Mesenchymal stem cell (in vitro differentiated cells and primary cell): ENCODE measurements at regions not wholly inside any gene's neighbourhood (a gene's known extent, or its start where the extent isn't known, plus 50 kb on each side); places are given as distances from the start of the nearest gene placed in this dataset.

Experiments
- DNase-seq: peaks from one replicate; pipeline ENCODE4 v3.0.0-alpha.2; 2013
- H2AFZ ChIP-seq: one replicate; pipeline ENCODE4 v1.6.1; 2013; ENCODE audit warnings: low read depth, mild to moderate bottlenecking, control low read depth, inconsistent platforms, low read length, moderate library complexity
- H2AK5ac ChIP-seq: 2 replicates; pipeline ENCODE4 v1.6.1; 2013; ENCODE audit warnings: low read length, moderate library complexity, mild to moderate bottlenecking, inconsistent platforms; ENCODE audit not compliant: severe bottlenecking
- H2BK120ac ChIP-seq: one replicate; pipeline ENCODE4 v1.6.1; 2013; ENCODE audit warnings: low read depth, mild to moderate bottlenecking, inconsistent platforms, low read length, moderate library complexity
- H2BK12ac ChIP-seq, 2 experiments: one replicate each; pipeline ENCODE4 v1.6.1; 2013; ENCODE audit warnings: inconsistent platforms in 2 of 2, low read length in 2 of 2, mild to moderate bottlenecking in 2 of 2, moderate library complexity in 2 of 2, control low read depth in 1 of 2
- H2BK15ac ChIP-seq: one replicate; pipeline ENCODE4 v1.6.1; 2013; ENCODE audit warnings: mild to moderate bottlenecking, low read depth, inconsistent platforms; ENCODE audit not compliant: poor library complexity, severe bottlenecking
- H2BK5ac ChIP-seq: 2 replicates; pipeline ENCODE4 v1.6.1; 2013; ENCODE audit warnings: low read depth, mild to moderate bottlenecking, low read length, control low read depth, inconsistent platforms; ENCODE audit not compliant: poor library complexity, severe bottlenecking
- H3K14ac ChIP-seq, 2 experiments: one replicate each; pipeline ENCODE4 v1.6.1; 2013; ENCODE audit warnings: inconsistent platforms in 2 of 2, low read length in 2 of 2, control low read depth in 1 of 2, mild to moderate bottlenecking in 1 of 2, moderate library complexity in 1 of 2
- H3K18ac ChIP-seq, 2 experiments: one replicate each; pipeline ENCODE4 v1.6.1; 2013; ENCODE audit warnings: inconsistent platforms in 2 of 2, low read length in 2 of 2, control low read depth in 1 of 2, low read depth in 1 of 2, mild to moderate bottlenecking in 1 of 2
- H3K23ac ChIP-seq, 2 experiments: one replicate each; pipeline ENCODE4 v1.6.1; 2013; ENCODE audit warnings: inconsistent platforms in 2 of 2, low read length in 2 of 2, mild to moderate bottlenecking in 2 of 2, moderate library complexity in 2 of 2, control low read depth in 1 of 2
- H3K27ac ChIP-seq: 2 replicates; pipeline ENCODE4 v1.5.1; 2013; ENCODE audit warnings: mild to moderate bottlenecking, moderate library complexity, low read length, control low read depth, inconsistent platforms; ENCODE audit not compliant: poor library complexity, severe bottlenecking
- H3K27me3 ChIP-seq, 2 experiments: 2 replicates each; pipeline versions ENCODE4 v1.6.1 to v1.7.0; 2013; ENCODE audit warnings: low read length in 2 of 2, mild to moderate bottlenecking in 2 of 2, moderate library complexity in 2 of 2, control low read depth in 1 of 2, inconsistent platforms in 1 of 2; ENCODE audit not compliant: control insufficient read depth in 1 of 2, insufficient read depth in 1 of 2
- H3K36me3 ChIP-seq, 2 experiments: 2 replicates each; pipeline versions ENCODE4 v1.6.1 to v1.7.0; 2013; ENCODE audit warnings: low read length in 2 of 2, control low read depth in 1 of 2, inconsistent platforms in 1 of 2, low read depth in 1 of 2, mild to moderate bottlenecking in 1 of 2; ENCODE audit not compliant: insufficient read depth in 2 of 2, control insufficient read depth in 1 of 2
- H3K4ac ChIP-seq, 2 experiments: one replicate each; pipeline ENCODE4 v1.6.1; 2013; ENCODE audit warnings: inconsistent platforms in 2 of 2, low read length in 2 of 2, mild to moderate bottlenecking in 2 of 2, moderate library complexity in 2 of 2, control low read depth in 1 of 2, low read depth in 1 of 2
- H3K4me1 ChIP-seq: 2 replicates; pipeline ENCODE4 v1.6.1; 2013; ENCODE audit warnings: low read depth, low read length, control low read depth; ENCODE audit not compliant: control insufficient read depth, insufficient read depth
- H3K4me2 ChIP-seq: 2 replicates; pipeline ENCODE4 v1.6.1; 2013; ENCODE audit warnings: low read length, mild to moderate bottlenecking, inconsistent platforms; ENCODE audit not compliant: poor library complexity, severe bottlenecking
- H3K4me3 ChIP-seq, 2 experiments: 2 replicates each; pipeline versions ENCODE4 v1.5.1 to v1.7.0; 2013; ENCODE audit warnings: low read length in 2 of 2, mild to moderate bottlenecking in 2 of 2, control low read depth in 1 of 2, low read depth in 1 of 2; ENCODE audit not compliant: insufficient read depth in 1 of 2
- H3K79me1 ChIP-seq: replicated peaks from 2 replicates; pipeline ENCODE4 v1.6.1; 2013; ENCODE audit warnings: mild to moderate bottlenecking, control low read depth, low read length, inconsistent platforms; ENCODE audit not compliant: poor library complexity, severe bottlenecking
- H3K9ac ChIP-seq: 2 replicates; pipeline ENCODE4 v1.7.0; 2013; ENCODE audit warnings: mild to moderate bottlenecking, low read length, moderate library complexity
- H3K9me3 ChIP-seq: 2 replicates; pipeline ENCODE4 v1.7.0; 2013; ENCODE audit warnings: mild to moderate bottlenecking, low read length; ENCODE audit not compliant: control insufficient read depth
- H4K8ac ChIP-seq: one replicate; pipeline ENCODE4 v1.6.1; 2013; ENCODE audit warnings: inconsistent platforms, mild to moderate bottlenecking, low read length, moderate library complexity
- H4K91ac ChIP-seq: one replicate; pipeline ENCODE4 v1.6.1; 2013; ENCODE audit warnings: mild to moderate bottlenecking, low read length, inconsistent platforms
- WGBS: methylation state at CpG from one replicate; pipeline ENCODE4 v1.1.7; 2013; ENCODE audit warnings: mixed read lengths; 5-methylcytosine and 5-hydroxymethylcytosine counted together

GRCh38 chr6:151749341-151749740 lies 58.1 kb upstream of the ESR1 start:
- H2AFZ ChIP-seq, result no peak overlapping the region
- H3K27me3 ChIP-seq, result no peaks in the 10 kb centered on the region
- H3K9ac ChIP-seq, result no peak overlapping the region
- H3K9me3 ChIP-seq, result no peaks in the 10 kb centered on the region
- no peak overlapping the region for H3K4me2 ChIP-seq
- DNase-seq, result no peak
- no peak overlapping the region for H3K18ac ChIP-seq
- no peak overlapping the region for H2BK12ac ChIP-seq
- H3K14ac ChIP-seq, result no peak overlapping the region
- H3K4me3 ChIP-seq, result no peak overlapping the region
- H3K4me1 ChIP-seq, result no peaks in the 10 kb centered on the region
- H2BK5ac ChIP-seq, result no peak overlapping the region
- H2BK15ac ChIP-seq, result no peak overlapping the region
- H2BK120ac ChIP-seq, result no peak overlapping the region
- no peaks in the 10 kb centered on the region for H3K36me3 ChIP-seq
- no peak overlapping the region for H3K4ac ChIP-seq
- H3K23ac ChIP-seq, result no peak overlapping the region
- 80% methylated on average over 2 of the region's 2 CpGs for WGBS
- no peak overlapping the region for H2AK5ac ChIP-seq
- H3K79me1 ChIP-seq, result no peaks in the 10 kb centered on the region
- H4K8ac ChIP-seq, result no peak overlapping the region
- no peak overlapping the region for H4K91ac ChIP-seq
- no peak overlapping the region for H3K27ac ChIP-seq

DNA sequence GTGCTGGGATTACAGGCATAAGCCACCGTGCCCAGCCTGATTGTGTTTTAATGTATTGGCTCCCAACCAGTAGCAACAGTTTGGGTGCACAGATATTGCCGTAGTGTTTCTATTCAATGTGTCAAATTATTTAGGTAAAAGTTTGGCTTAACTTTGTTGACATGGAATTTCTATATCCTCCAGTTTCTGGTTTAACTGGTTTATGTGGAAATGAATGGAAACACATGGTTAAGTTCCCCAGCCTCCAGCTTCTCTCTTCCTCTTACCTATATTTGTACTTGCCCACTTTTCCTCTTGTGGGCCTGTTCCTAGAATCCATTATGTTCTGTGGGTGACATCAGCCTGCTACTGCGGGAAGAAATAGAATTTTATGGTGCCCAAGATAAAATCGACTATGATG lies 53.9 kb upstream of the ESR1 start:
- no peak overlapping the region for H3K18ac ChIP-seq
- H2AK5ac ChIP-seq, result no peak overlapping the region
- WGBS, result 77% methylated on average over 4 of the region's 4 CpGs
- H3K27me3 ChIP-seq, result no peaks in the 10 kb centered on the region
- H3K4me3 ChIP-seq, result no peak overlapping the region
- H3K4ac ChIP-seq, result no peak overlapping the region
- H2BK120ac ChIP-seq, result no peak overlapping the region
- no peak for DNase-seq
- no peak overlapping the region for H2BK12ac ChIP-seq
- H4K8ac ChIP-seq, result no peak overlapping the region
- no peaks in the 10 kb centered on the region for H3K4me1 ChIP-seq
- no peak overlapping the region for H3K14ac ChIP-seq
- H4K91ac ChIP-seq, result no peak overlapping the region
- H3K79me1 ChIP-seq, result no peaks in the 10 kb centered on the region
- H3K36me3 ChIP-seq, result no peaks in the 10 kb centered on the region
- no peak overlapping the region for H2BK5ac ChIP-seq
- H3K27ac ChIP-seq, result no peak overlapping the region
- H3K4me2 ChIP-seq, result no peak overlapping the region
- H2BK15ac ChIP-seq, result no peak overlapping the region
- H3K9ac ChIP-seq, result no peak overlapping the region
- H3K9me3 ChIP-seq, result no peaks in the 10 kb centered on the region
- H3K23ac ChIP-seq, result no peak overlapping the region
- no peak overlapping the region for H2AFZ ChIP-seq

GRCh38 chr6:151757506-151757955 lies 50.0 kb upstream of the ESR1 start:
- Histone ChIP-seq H3K9me3 (no peaks in the 10 kb centered on the region), H2BK120ac (no peak overlapping the region), H3K18ac (no peak overlapping the region), H3K4ac (no peak overlapping the region), H2AK5ac (no peak overlapping the region), H3K79me1 (no peaks in the 10 kb centered on the region), H4K8ac (no peak overlapping the region), H3K36me3 (no peaks in the 10 kb centered on the region), H3K27ac (no peak overlapping the region), H3K23ac (no peak overlapping the region), H2AFZ (no peak overlapping the region), H3K14ac (no peak overlapping the region), H3K27me3 (peaks cover 0 to 7% of the 10 kb centered on the region in 2 experiments), H3K9ac (no peak overlapping the region), H4K91ac (no peak overlapping the region), H3K4me1 (no peaks in the 10 kb centered on the region), H2BK12ac (no peak overlapping the region), H3K4me2 (no peak overlapping the region), H2BK15ac (no peak overlapping the region), H2BK5ac (no peak overlapping the region), H3K4me3 (no peak overlapping the region)
- 82% methylated on average over 5 of the region's 5 CpGs for WGBS
- no peak for DNase-seq
